Renal pelvis (tissue), 1 donor: ENCODE measurements at regions not wholly inside any gene's neighbourhood (a gene's known extent, or its start where the extent isn't known, plus 50 kb on each side); places are given as distances from the start of the nearest gene placed in this dataset.

Experiments
- DNase-seq: peaks from one replicate; pipeline ENCODE4 v3.0.0-alpha.2; 2013

GRCh38 chr2:38509947-38510326 is 92.8 kb downstream of the HNRNPLL start:
- no peak for DNase-seq

GRCh38 chr2:38509314-38509946 is 93.3 kb downstream of the HNRNPLL start:
- DNase-seq: no peak

- peak; percentile 91 for DNase-seq
Observed at GRCh38 chr2:38508311-38509039, 94.3 kb downstream of the HNRNPLL start.

- DNase-seq: no peak
Observed at GRCh38 chr2:38507712-38508111, 95.0 kb downstream of the HNRNPLL start.

GRCh38 chr2:38505779-38506178 is 96.9 kb downstream of the HNRNPLL start:
- no peak for DNase-seq

GRCh38 chr2:38504169-38504568 is 98.6 kb downstream of the HNRNPLL start:
- DNase-seq: no peak

- no peak for DNase-seq
Observed at GRCh38 chr2:38502107-38502506, 100.6 kb downstream of the HNRNPLL start.

- DNase-seq: no peak
Observed at GRCh38 chr2:38500283-38500634, 102.5 kb downstream of the HNRNPLL start.

GRCh38 chr2:38499548-38500282 is 103.0 kb downstream of the HNRNPLL start:
- DNase-seq: no peak

- no peak for DNase-seq
Observed at GRCh38 chr2:38498045-38498481, 104.7 kb downstream of the HNRNPLL start.

- no peak for DNase-seq
Observed at GRCh38 chr2:38497670-38498037, 105.1 kb downstream of the HNRNPLL start.

GRCh38 chr2:38496927-38497669 is 105.6 kb downstream of the HNRNPLL start:
- DNase-seq: no peak

- no peak for DNase-seq
Observed at GRCh38 chr2:38495880-38496279, 106.8 kb downstream of the HNRNPLL start.

GRCh38 chr2:38494394-38494793 is 108.3 kb downstream of the HNRNPLL start:
- DNase-seq: peak; percentile 20

- no peak for DNase-seq
Observed at GRCh38 chr2:38492042-38492615, 110.6 kb downstream of the HNRNPLL start.

GRCh38 chr2:38491436-38491835 is 111.3 kb downstream of the HNRNPLL start:
- DNase-seq: no peak

- no peak for DNase-seq
Observed at GRCh38 chr2:38489846-38490245, 112.8 kb upstream of the ATL2 start.

GRCh38 chr2:38487852-38488251 is 110.8 kb upstream of the ATL2 start:
- no peak for DNase-seq

- DNase-seq: no peak
Observed at GRCh38 chr2:38486213-38487026, 109.3 kb upstream of the ATL2 start.

- no peak for DNase-seq
Observed at GRCh38 chr2:38485734-38486133, 108.7 kb upstream of the ATL2 start.

- no peak for DNase-seq
Observed at GRCh38 chr2:38484957-38485356, 107.9 kb upstream of the ATL2 start.
